ENCODE measurements at regions not wholly inside any gene's neighbourhood (a gene's known extent, or its start where the extent isn't known, plus 50 kb on each side); places are given as distances from the start of the nearest gene placed in this dataset.
"Not testable (repeated sequence)": the region's sequence is repeated elsewhere in the genome, so short reads cannot be mapped to it uniquely, and the experiment has no call there.

- no peak overlapping the region for H3K4me3 ChIP-seq (ENCODE audit: control insufficient read depth, low read depth, low read length)
- no peak for DNase-seq (ENCODE audit: low read depth)
- TF ChIP-seq CTCF (IDR thresholded peaks at IDR 0.05; ENCODE audit: control insufficient read depth, insufficient read depth, low read depth, low read length, missing control alignments) = no peak
Observed at GRCh38 chr11:103733889-103734288, 302.6 kb upstream of the DDI1 start.

- DNase-seq (ENCODE audit: low read depth) = no peak
- TF ChIP-seq CTCF (IDR thresholded peaks at IDR 0.05; ENCODE audit: control insufficient read depth, insufficient read depth, low read depth, low read length, missing control alignments) = no peak
- no peak overlapping the region for H3K4me3 ChIP-seq (ENCODE audit: control insufficient read depth, low read depth, low read length)
Observed at GRCh38 chr11:103735497-103736032, 300.9 kb upstream of the DDI1 start.

GRCh38 chr11:103736315-103737036, 300.0 kb upstream of the DDI1 start:
- no peak for TF ChIP-seq CTCF (IDR thresholded peaks at IDR 0.05; ENCODE audit: control insufficient read depth, insufficient read depth, low read depth, low read length, missing control alignments)
- no peak for DNase-seq (ENCODE audit: low read depth)
- no peak overlapping the region for H3K4me3 ChIP-seq (ENCODE audit: control insufficient read depth, low read depth, low read length)

GRCh38 chr11:103737037-103737622, 299.3 kb upstream of the DDI1 start:
- no peak overlapping the region for H3K4me3 ChIP-seq (ENCODE audit: control insufficient read depth, low read depth, low read length)
- TF ChIP-seq CTCF (IDR thresholded peaks at IDR 0.05; ENCODE audit: control insufficient read depth, insufficient read depth, low read depth, low read length, missing control alignments) = no peak
- DNase-seq (ENCODE audit: low read depth) = no peak

GRCh38 chr11:103737747-103738146, 298.7 kb upstream of the DDI1 start:
- TF ChIP-seq CTCF (IDR thresholded peaks at IDR 0.05; ENCODE audit: control insufficient read depth, insufficient read depth, low read depth, low read length, missing control alignments) = no peak
- DNase-seq (ENCODE audit: low read depth) = no peak
- no peak overlapping the region for H3K4me3 ChIP-seq (ENCODE audit: control insufficient read depth, low read depth, low read length)

GRCh38 chr11:103739074-103739796, 297.2 kb upstream of the DDI1 start:
- not testable (repeated sequence) for H3K4me3 ChIP-seq (ENCODE audit: control insufficient read depth, low read depth, low read length); DNase-seq (ENCODE audit: low read depth)
